GM19023 (cell line): ENCODE measurements at regions not wholly inside any gene's neighbourhood (a gene's known extent, or its start where the extent isn't known, plus 50 kb on each side); places are given as distances from the start of the nearest gene placed in this dataset.
"Not testable (repeated sequence)": the region's sequence is repeated elsewhere in the genome, so short reads cannot be mapped to it uniquely, and the experiment has no call there.

Source experiments
- ATAC-seq: cut with Tn5 transposase; IDR thresholded peaks from one replicate; pipeline ENCODE4 v1.9.1; 2021; ENCODE audit warnings: mild to moderate bottlenecking, moderate library complexity; ENCODE audit not compliant: unreplicated experiment

DNA sequence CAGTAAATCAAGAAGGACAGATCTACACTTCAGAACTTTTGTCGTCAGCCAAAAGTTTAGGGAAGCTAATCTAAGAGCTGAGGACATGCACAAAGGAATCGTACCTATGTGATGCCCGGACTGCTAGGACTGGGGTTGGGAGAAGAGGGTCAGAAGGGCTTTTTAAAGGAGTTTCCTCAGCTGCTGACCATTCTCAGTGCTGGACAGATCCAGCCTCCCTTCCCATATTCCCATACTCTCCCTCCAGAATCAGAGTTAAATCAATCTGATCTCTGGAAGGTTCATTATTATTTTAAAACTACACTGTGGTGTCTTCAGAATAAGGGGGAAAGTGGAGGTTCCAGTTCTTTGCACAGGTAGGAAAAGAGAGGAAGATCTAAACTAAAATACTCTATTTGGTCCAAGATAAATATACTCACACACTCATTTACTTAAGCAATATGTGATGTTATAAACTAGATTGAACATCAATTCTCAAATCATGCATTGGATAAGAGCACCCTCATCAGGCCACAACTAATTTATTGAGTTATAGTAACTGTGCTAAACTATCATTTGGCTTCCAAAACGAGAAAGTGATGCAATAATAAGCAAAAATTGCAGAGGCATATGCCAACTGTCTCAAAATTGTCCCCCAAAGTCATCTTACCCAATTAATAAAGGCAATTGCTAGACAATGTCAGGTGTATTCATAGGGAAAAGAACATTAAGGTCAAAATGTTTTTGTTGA lies 124.7 kb downstream of the HNRNPD start:
- no peak for ATAC-seq

- no peak for ATAC-seq
Observed at GRCh38 chr4:82247629-82248028, 126.2 kb downstream of the HNRNPD start.

- ATAC-seq, result no peak
Observed at GRCh38 chr4:82247171-82247570, 126.6 kb downstream of the HNRNPD start.

DNA sequence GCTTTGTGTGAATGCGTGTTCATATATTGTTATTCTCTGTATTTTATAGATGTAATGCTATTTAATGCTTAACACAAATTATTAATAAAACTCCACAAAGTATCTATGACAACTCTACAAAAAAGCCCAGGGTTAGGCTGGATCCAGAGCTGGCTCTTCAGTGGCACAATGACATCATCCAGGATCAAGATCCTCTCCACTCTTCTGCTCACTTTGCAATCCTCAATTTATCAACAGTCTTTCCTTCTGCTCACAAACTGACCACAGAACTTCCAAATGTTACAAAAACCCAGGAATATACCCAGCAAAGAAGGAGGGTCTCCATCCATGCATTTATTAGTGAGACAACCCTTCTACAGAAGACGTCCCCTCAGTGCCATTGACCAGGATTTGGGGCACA lies 132.3 kb downstream of the HNRNPD start:
- no peak for ATAC-seq

DNA sequence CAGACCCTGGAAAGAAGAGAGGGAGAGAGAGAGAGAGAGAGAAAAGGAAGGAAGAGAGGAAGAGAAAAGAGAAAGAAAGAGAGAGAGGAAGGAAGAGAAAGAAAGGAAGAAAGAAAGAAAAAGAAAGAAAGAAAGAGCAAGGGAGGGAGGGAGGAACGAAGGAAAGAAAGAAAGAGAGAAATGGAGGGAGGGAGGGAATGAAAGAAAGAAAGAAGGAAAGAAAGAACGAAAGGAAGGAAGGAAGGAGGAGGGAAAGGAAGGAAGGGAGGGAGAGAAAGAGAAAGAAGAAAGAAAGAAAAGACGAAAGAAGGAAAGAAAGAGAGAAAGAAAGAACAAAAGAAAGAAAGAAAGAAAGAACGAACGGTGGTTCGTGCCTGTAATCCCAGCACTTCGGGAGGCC lies 133.4 kb downstream of the HNRNPD start:
- no peak for ATAC-seq

DNA sequence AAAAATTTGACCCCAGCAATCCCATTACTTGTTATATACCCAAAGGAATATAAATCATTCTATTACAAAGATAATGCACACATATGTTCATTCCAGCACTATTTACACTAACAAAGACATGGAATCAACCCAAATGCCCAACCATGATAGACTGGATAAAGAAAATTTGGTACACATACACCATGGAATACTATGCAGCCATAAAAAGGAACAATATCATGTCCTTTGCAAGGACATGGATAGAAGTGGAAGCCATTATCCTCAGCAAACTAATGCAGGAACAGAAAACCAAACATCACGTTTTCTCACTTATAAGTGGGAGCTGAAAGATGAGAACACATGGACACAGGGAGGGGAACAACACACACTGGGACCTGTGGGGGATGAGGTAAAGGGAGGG lies 136.6 kb downstream of the HNRNPD start:
- ATAC-seq, result not testable (repeated sequence)

- no peak for ATAC-seq
Observed at GRCh38 chr4:82235346-82235745, 138.4 kb downstream of the HNRNPD start.

GRCh38 chr4:82232891-82233290 lies 140.9 kb downstream of the HNRNPD start:
- no peak for ATAC-seq

- ATAC-seq, result no peak
Observed at GRCh38 chr4:82231806-82232205, 142.0 kb downstream of the HNRNPD start.

GRCh38 chr4:82230306-82230705 lies 143.5 kb downstream of the HNRNPD start:
- ATAC-seq, result no peak

DNA sequence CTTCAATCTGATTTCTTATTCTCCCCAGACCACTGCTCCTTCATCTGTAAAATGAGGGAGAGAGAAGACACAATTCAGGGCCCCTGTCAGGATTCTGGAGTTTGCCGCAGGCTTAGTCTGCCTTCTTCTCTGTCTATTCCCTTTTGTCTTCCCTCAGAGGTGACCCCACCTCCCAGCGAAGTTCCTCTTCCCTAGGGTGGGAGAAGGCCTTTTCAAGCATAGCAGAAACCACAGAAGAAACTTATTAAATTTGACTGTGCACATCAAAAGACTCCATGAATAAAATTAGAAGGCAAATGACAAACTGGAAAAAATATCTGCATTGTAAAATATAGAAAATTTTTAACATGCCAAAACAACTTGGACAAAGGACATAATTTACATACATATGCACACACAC lies 148.8 kb downstream of the HNRNPD start:
- no peak for ATAC-seq

GRCh38 chr4:82223715-82224114 lies 150.1 kb downstream of the HNRNPD start:
- ATAC-seq, result no peak

- no peak for ATAC-seq
Observed at GRCh38 chr4:82219346-82219745, 154.4 kb downstream of the HNRNPD start.

DNA sequence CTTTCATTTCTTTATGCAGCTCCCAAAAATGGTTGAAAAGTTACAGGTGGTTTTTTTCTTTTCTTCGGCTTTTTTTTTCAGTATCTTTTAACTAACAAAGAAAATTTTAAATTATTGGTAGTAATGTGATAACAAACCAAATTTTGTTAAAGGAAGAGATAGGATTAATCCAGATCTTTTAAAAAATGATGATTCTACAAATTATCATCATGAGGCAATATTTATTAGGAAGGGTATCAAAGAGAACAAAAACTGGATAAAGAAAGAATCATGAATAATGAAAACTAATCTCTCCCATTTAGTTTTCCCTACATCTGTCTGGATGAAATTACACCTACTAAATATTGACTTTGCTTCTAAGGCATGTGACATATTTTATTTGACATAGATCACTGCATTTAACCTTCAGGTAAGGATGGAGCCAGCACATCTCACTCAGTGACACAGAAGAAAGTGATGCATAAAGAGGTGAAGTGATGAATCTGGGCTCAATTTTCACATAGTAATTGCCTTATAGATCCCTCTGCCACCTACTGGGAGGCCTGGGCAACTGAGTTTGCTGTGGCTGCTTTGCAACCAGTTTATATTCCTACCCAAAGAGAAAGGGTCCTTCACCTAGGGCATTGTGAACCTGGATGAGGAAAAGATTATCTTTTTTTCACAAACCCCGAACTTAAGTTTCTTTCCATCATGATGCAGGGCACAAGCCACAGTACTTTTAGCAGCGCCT lies 155.6 kb downstream of the HNRNPD start:
- ATAC-seq, result no peak

DNA sequence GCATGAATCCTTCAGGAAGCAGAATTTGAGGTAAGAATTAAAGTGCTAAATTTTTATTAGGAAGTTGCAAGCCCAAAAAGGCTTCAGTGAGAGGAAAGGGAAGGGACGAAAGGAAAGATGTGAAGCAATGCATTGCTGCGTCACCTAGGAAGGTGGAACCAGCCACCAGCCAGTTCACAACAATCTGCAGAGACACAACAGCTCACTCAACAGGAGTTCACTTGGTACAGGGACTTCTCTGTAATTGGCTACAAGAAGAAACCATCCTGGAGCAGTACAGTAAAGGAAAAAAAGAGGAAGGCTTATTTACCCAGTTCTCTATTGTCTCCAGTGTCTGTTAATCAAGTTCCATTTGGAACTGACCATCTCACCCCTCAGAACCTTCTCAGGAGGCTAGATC lies 157.6 kb downstream of the HNRNPD start:
- ATAC-seq, result no peak

DNA sequence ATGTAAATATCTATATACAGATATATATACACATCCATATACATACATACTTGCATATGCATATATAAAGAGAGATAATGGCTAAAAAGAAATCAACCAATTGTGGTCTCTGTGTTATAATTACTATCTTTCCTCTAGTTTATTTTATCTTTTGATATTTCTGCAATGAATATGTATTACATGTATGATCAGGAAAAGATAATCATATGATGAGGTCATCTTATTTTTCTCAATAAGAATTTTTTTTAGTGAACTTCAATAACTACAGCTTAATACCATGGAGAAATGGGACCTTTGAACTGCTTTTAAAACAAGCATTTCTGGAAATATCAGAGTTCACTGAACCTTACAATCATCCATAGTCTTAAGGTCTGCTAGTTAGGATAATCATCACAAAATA lies 158.0 kb downstream of the HNRNPD start:
- ATAC-seq, result no peak

DNA sequence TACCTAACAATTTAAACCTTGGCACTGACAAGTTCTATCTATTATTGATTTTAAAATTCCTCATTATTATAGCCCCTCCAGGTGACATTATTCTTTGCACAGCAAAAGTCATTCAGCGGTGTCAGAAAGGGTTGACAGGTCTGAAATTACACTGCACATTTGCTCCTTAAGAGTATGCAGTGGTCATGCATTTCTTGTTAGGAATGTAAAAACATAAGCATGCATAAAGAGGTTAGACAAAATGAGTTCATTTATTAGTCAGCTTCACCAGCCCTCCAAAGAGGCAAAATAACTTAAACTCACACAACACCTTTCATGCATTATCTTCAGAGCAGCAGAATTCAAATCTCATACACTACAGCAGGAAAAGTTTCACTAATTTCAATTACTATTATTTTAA lies 158.8 kb downstream of the HNRNPD start:
- no peak for ATAC-seq

- no peak for ATAC-seq
Observed at GRCh38 chr4:82213485-82214417, 160.0 kb downstream of the HNRNPD start.

DNA sequence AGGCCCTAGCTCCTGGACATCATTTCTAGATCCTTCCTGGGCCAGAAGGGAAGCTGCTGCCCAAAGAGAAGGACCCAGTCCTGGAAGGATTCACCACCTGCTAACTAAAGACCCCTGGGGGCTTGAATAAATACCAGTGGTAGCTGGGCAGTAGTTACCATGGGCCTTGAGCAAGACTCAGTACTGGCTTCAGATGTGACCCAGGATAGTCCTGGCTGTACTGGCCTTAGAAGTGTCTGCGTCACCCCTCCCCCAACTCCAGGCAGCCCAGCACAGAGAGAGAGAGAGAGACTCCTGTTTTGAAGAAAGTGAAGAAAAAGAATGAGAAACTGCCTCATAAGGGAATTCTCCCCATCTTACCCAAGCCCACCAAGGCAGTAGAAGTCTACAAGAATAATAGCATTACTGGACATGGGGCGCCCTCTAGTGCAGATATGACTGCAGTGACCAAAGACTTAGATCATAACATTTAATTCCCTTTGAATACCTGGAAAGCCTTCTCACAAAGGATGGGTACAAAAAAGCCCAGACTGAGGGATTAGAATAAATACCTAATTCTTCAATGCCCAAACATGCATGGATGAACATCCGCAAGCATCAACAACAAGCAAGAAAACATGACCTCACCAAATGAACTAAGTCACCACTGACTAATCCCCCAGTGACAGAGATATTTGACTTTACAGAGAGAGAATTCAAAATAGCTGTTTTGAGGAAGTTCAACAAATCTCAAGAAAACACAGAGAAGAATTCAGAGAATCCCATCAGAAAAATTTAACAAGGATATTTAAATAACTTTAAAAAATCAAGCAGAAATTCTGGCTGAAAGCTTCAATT lies 171.8 kb downstream of the HNRNPD start:
- ATAC-seq, result peak; percentile 58

DNA sequence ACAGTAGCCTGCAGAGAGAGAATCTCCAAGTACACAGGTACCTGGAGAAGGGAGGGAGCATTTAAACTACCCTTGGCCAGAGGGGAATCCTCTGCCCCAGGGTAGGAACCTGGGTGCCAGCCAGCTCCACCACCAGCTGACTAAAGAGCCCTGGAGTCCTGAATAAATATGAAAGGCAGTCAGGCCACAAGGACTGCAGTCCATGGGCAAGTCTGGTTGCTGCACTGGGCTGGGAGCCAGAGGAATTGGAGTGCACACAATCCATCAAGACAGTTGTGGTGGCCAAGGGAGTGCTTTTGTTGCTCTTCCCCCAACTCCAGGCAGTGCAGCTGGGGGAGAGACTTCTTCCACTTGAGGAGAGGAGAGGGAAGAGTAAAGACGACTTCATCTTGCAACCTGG lies 172.5 kb downstream of the HNRNPD start:
- ATAC-seq, result no peak

- ATAC-seq, result no peak
Observed at GRCh38 chr4:82200046-82200445, 173.7 kb downstream of the HNRNPD start.
